B cell (primary cell): ENCODE measurements at regions not wholly inside any gene's neighbourhood (a gene's known extent, or its start where the extent isn't known, plus 50 kb on each side); places are given as distances from the start of the nearest gene placed in this dataset.

Experiments
- ATAC-seq: fragments of 200-7000 bp; cut with Tn5 transposase; one replicate; pipeline ENCODE4 v1.10.0; 2021; ENCODE audit warnings: low read depth, mild to moderate bottlenecking, moderate number of reproducible peaks, moderate library complexity
- CTCF ChIA-PET: fragments of 350-600 bp; sonication (Branson Sonifier 250); formaldehyde crosslinking; loops from one replicate; lab custom pipeline; 2021; ENCODE audit warnings: antibody characterized with exemption, inconsistent platforms; lab: Charles Lee
- POLR2A ChIA-PET: fragments of 350-600 bp; sonication (Branson Sonifier 250); formaldehyde crosslinking; loops from one replicate; lab custom pipeline; 2021; ENCODE audit warnings: antibody characterized with exemption; lab: Charles Lee
- DNase-seq: peaks from one replicate; pipeline ENCODE4 v3.0.0; 2013
- H2AFZ ChIP-seq: 2 replicates; pipeline ENCODE4 v1.6.1; 2012; ENCODE audit warnings: mild to moderate bottlenecking, low read depth, low read length; ENCODE audit not compliant: insufficient read depth, poor library complexity, severe bottlenecking
- H3K27ac ChIP-seq, 2 donors: 1 replicate in 1 of 2; 2 replicates in 1 of 2; pipeline ENCODE4 v1.5.1; 2012 to 2013; ENCODE audit warnings: low read length in 2 of 2, mild to moderate bottlenecking in 2 of 2, moderate library complexity in 1 of 2
- H3K27me3 ChIP-seq, 4 experiments: fragments of 200-600 bp in 1 of 4; sonication (generic) in 1 of 4; replicated peaks in 1 of 4; 1 replicate in 2 of 4; 2 replicates in 2 of 4; pipeline versions ENCODE4 v1.6.1 to v1.7.0; 2013 to 2016; ENCODE audit warnings: low read length in 3 of 4, mild to moderate bottlenecking in 2 of 4, mixed read lengths in 1 of 4, moderate library complexity in 1 of 4; ENCODE audit not compliant: insufficient read depth in 4 of 4, control insufficient read depth in 3 of 4; ENCODE audit errors: control extremely low read depth in 1 of 4
- H3K36me3 ChIP-seq, 2 experiments: replicated peaks in 1 of 2; 1 replicate in 1 of 2; 2 replicates in 1 of 2; pipeline versions ENCODE4 v1.6.1 to v1.7.1; 2013; ENCODE audit warnings: low read length in 1 of 2; ENCODE audit not compliant: insufficient read depth in 2 of 2, control insufficient read depth in 1 of 2; ENCODE audit errors: control extremely low read depth in 1 of 2, extremely low read depth in 1 of 2
- H3K4me1 ChIP-seq, 2 donors: fragments of 200-600 bp in 1 of 2; sonication (generic) in 1 of 2; 1 replicate in 1 of 2; 2 replicates in 1 of 2; pipeline versions ENCODE4 v1.5.1 to v1.6.1; 2013 to 2017; ENCODE audit warnings: low read length in 2 of 2; ENCODE audit not compliant: control insufficient read depth in 2 of 2, insufficient read depth in 2 of 2
- H3K4me2 ChIP-seq: replicated peaks from 2 replicates; pipeline ENCODE3; 2012; ENCODE audit warnings: mild to moderate bottlenecking, low read depth, low read length; ENCODE audit not compliant: poor library complexity, severe bottlenecking
- H3K4me3 ChIP-seq, 5 experiments: fragments of 200-600 bp in 1 of 5; sonication (generic) in 1 of 5; 1 replicate in 3 of 5; 2 replicates in 2 of 5; pipeline versions ENCODE4 v1.5.1 to v1.7.0; 2011 to 2016; ENCODE audit warnings: low read length in 4 of 5, mild to moderate bottlenecking in 4 of 5, low read depth in 2 of 5, control low read depth in 1 of 5, moderate library complexity in 1 of 5; ENCODE audit not compliant: insufficient read depth in 1 of 5; ENCODE audit errors: control extremely low read depth in 1 of 5, extremely low read depth in 1 of 5
- H3K79me2 ChIP-seq: fragments of 200-600 bp; sonication (generic); one replicate; pipeline ENCODE4 v1.6.0; 2016; ENCODE audit warnings: low read length; ENCODE audit not compliant: control insufficient read depth, insufficient read depth
- H3K9ac ChIP-seq: fragments of 200-600 bp; sonication (generic); 2 replicates; pipeline ENCODE4 v1.6.1; 2017; ENCODE audit warnings: mild to moderate bottlenecking, low read length, moderate library complexity
- H3K9me3 ChIP-seq, 3 donors: one replicate each; pipeline versions ENCODE4 v1.6.1 to v1.7.1; 2013; ENCODE audit warnings: low read length in 2 of 3; ENCODE audit not compliant: control insufficient read depth in 2 of 3, insufficient read depth in 1 of 3; ENCODE audit errors: control extremely low read depth in 1 of 3
- H4K20me1 ChIP-seq: 2 replicates; pipeline ENCODE4 v1.6.0; 2012; ENCODE audit warnings: mild to moderate bottlenecking, low read length; ENCODE audit not compliant: insufficient read depth, control insufficient read depth, poor library complexity, severe bottlenecking
- H3K27ac Mint-ChIP-seq: one replicate; pipeline ENCODE4 v1.8.0; 2021; ENCODE audit warnings: mixed read lengths
- H3K27me3 Mint-ChIP-seq: one replicate; pipeline ENCODE4 v1.8.0; 2021; ENCODE audit warnings: mixed read lengths
- H3K4me1 Mint-ChIP-seq: one replicate; pipeline ENCODE4 v1.8.0; 2021; ENCODE audit warnings: mixed read lengths
- H3K4me3 Mint-ChIP-seq: one replicate; pipeline ENCODE4 v1.8.0; 2021; ENCODE audit warnings: mixed read lengths
- H3K9me3 Mint-ChIP-seq: one replicate; pipeline ENCODE4 v1.8.0; 2022; ENCODE audit warnings: mixed read lengths; ENCODE audit not compliant: insufficient read depth
- EZH2 ChIP-seq: IDR thresholded peaks from 2 replicates; pipeline ENCODE4 v1.6.1; 2012; ENCODE audit warnings: borderline replicate concordance, low read depth, mild to moderate bottlenecking, moderate library complexity, low read length; ENCODE audit not compliant: insufficient read depth, poor library complexity, severe bottlenecking
- WGBS: methylation state at CpG from one replicate; pipeline ENCODE4 v1.1.5; 2013; ENCODE audit warnings: missing lambda C conversion rate; ENCODE audit not compliant: insufficient coverage; 5-methylcytosine and 5-hydroxymethylcytosine counted together
- intact Hi-C: fragments of 100-400 bp; cut with micrococcal nuclease; formaldehyde crosslinking; loops from one replicate; pipeline ENCODE4 v1.10.0; 2022
- TF ChIP-seq, protein P1 (sequence below): fragments of 200-600 bp; IDR thresholded peaks from one replicate; pipeline ENCODE4 v1.8.0; 2022; ENCODE audit warnings: antibody characterized with exemption, mild to moderate bottlenecking

DNA sequence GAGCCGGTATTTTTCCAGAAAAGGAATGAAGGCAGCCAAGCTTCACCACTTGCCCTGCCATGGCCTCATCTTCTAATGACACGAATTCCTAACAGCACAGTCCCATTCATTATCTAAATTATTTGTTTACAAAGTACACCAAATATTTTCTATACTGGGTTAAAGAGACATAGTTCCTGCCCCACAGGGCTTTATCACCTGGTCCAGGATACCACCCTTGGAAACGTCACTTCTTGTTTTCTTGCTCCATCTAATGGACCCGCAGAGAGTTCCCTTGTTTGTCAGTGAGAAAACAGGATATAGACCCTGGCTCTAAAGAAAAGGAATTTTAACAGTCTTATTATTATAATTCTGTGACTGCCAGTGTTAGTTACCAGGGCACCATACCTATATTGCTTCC, 1165.4 kb downstream of the GATA3 start:
- CTCF ChIA-PET, result no interaction called here
- 80% methylated on average over 2 of the region's 4 CpGs for WGBS

GRCh38 chr10:9222917-9223316, 1168.4 kb downstream of the GATA3 start:
- no peaks in the 10 kb centered on the region for H3K9me3 ChIP-seq
- H3K9ac ChIP-seq, result no peak overlapping the region
- no peak overlapping the region for H3K4me3 ChIP-seq
- H3K27me3 Mint-ChIP-seq, result peaks cover 12% of the 10 kb centered on the region
- ChIA-PET CTCF (no interaction called here), POLR2A (no interaction called here)
- H3K4me1 ChIP-seq, result no peaks in the 10 kb centered on the region
- H3K4me1 Mint-ChIP-seq, result no peaks in the 10 kb centered on the region
- no peak overlapping the region for H3K4me3 Mint-ChIP-seq
- H3K36me3 ChIP-seq, result no peaks in the 10 kb centered on the region
- DNase-seq, result no peak
- no CpG with 5 or more reads among the region's 3 CpGs for WGBS
- no peak for ATAC-seq
- intact Hi-C loops, result no loop called here
- H2AFZ ChIP-seq, result no peak overlapping the region
- no peak overlapping the region for H3K27ac Mint-ChIP-seq
- H3K27ac ChIP-seq, result no peak overlapping the region
- H3K4me2 ChIP-seq, result no peak overlapping the region
- no peaks in the 10 kb centered on the region for H3K79me2 ChIP-seq
- TF ChIP-seq, protein P1, sequence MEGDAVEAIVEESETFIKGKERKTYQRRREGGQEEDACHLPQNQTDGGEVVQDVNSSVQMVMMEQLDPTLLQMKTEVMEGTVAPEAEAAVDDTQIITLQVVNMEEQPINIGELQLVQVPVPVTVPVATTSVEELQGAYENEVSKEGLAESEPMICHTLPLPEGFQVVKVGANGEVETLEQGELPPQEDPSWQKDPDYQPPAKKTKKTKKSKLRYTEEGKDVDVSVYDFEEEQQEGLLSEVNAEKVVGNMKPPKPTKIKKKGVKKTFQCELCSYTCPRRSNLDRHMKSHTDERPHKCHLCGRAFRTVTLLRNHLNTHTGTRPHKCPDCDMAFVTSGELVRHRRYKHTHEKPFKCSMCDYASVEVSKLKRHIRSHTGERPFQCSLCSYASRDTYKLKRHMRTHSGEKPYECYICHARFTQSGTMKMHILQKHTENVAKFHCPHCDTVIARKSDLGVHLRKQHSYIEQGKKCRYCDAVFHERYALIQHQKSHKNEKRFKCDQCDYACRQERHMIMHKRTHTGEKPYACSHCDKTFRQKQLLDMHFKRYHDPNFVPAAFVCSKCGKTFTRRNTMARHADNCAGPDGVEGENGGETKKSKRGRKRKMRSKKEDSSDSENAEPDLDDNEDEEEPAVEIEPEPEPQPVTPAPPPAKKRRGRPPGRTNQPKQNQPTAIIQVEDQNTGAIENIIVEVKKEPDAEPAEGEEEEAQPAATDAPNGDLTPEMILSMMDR, result no peak
- TF ChIP-seq EZH2, result no peak
- peaks cover under 1% of the 10 kb centered on the region for H3K9me3 Mint-ChIP-seq
- no peaks in the 10 kb centered on the region for H4K20me1 ChIP-seq
- H3K27me3 ChIP-seq, result no peaks in the 10 kb centered on the region

More for the DNA sequence above, 1165.4 kb downstream of the GATA3 start:
- Histone ChIP-seq H2AFZ (no peak overlapping the region), H3K4me2 (no peak overlapping the region), H3K27ac (no peak overlapping the region), H3K27me3 (no peaks in the 10 kb centered on the region), H3K9me3 (no peaks in the 10 kb centered on the region), H3K4me1 (no peaks in the 10 kb centered on the region), H3K36me3 (no peaks in the 10 kb centered on the region), H3K79me2 (no peaks in the 10 kb centered on the region), H3K4me3 (no peak overlapping the region), H4K20me1 (no peaks in the 10 kb centered on the region), H3K9ac (no peak overlapping the region)
- H3K27ac Mint-ChIP-seq, result no peak overlapping the region
- H3K4me3 Mint-ChIP-seq, result no peak overlapping the region
- TF ChIP-seq, protein P1, result no peak
- no peak for TF ChIP-seq EZH2
- H3K27me3 Mint-ChIP-seq, result peaks cover 8% of the 10 kb centered on the region
- H3K4me1 Mint-ChIP-seq, result no peaks in the 10 kb centered on the region
- POLR2A ChIA-PET, result no interaction called here
- ATAC-seq (no peak), DNase-seq (no peak)
- H3K9me3 Mint-ChIP-seq, result no peaks in the 10 kb centered on the region
- intact Hi-C loops, result no loop called here
